ENCODE measurements at regions not wholly inside any gene's neighbourhood (a gene's known extent, or its start where the extent isn't known, plus 50 kb on each side); places are given as distances from the start of the nearest gene placed in this dataset.

- TF ChIP-seq, protein P1, sequence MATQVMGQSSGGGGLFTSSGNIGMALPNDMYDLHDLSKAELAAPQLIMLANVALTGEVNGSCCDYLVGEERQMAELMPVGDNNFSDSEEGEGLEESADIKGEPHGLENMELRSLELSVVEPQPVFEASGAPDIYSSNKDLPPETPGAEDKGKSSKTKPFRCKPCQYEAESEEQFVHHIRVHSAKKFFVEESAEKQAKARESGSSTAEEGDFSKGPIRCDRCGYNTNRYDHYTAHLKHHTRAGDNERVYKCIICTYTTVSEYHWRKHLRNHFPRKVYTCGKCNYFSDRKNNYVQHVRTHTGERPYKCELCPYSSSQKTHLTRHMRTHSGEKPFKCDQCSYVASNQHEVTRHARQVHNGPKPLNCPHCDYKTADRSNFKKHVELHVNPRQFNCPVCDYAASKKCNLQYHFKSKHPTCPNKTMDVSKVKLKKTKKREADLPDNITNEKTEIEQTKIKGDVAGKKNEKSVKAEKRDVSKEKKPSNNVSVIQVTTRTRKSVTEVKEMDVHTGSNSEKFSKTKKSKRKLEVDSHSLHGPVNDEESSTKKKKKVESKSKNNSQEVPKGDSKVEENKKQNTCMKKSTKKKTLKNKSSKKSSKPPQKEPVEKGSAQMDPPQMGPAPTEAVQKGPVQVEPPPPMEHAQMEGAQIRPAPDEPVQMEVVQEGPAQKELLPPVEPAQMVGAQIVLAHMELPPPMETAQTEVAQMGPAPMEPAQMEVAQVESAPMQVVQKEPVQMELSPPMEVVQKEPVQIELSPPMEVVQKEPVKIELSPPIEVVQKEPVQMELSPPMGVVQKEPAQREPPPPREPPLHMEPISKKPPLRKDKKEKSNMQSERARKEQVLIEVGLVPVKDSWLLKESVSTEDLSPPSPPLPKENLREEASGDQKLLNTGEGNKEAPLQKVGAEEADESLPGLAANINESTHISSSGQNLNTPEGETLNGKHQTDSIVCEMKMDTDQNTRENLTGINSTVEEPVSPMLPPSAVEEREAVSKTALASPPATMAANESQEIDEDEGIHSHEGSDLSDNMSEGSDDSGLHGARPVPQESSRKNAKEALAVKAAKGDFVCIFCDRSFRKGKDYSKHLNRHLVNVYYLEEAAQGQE (IDR thresholded peaks at IDR 0.05; ENCODE audit: low read depth) = no peak
- TF ChIP-seq ZNF274 (IDR thresholded peaks at IDR 0.05; ENCODE audit: low read depth, low read length) = no peak
- TF ChIP-seq JUND (IDR thresholded peaks at IDR 0.05) = no peak
These were observed 58.4 kb downstream of the ZFP36L2 start (continued) for GRCh38 chr2:43168016-43168369.

DNA sequence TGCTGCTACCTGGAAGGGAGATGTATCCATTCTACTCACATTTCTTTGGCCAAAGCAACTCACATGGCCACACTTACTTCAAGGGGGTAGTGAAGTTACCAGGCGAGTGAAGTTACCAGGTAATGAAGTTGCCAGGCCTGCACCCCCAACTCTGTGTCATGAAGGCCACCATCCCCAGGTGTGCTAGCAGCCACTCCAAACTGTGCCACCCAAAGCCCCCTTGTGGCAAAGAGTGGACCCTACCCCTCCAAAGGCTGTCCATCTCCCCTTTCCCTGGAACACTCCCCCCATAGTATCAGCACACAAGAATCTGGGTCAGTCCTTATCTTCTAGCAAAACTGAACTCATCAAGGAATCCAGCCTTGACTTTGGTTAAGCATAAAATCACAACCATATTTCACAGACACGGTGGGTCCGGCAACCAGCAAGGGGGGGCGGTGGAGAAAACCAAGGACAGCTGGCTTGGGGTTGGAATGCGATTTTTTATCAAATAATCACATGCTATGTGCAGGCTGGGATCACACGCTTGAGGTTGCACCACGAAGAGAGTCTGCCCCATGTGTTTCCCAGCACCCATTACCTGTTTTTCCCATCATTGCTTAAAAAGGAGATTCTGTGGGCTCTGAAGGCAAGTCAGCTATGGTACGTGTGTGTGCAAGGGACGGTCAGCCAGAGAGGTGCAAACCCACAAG, 60.9 kb downstream of the ZFP36L2 start:
- TF ChIP-seq ZFX (IDR thresholded peaks at IDR 0.05) = no peak
- TF ChIP-seq, protein P2, sequence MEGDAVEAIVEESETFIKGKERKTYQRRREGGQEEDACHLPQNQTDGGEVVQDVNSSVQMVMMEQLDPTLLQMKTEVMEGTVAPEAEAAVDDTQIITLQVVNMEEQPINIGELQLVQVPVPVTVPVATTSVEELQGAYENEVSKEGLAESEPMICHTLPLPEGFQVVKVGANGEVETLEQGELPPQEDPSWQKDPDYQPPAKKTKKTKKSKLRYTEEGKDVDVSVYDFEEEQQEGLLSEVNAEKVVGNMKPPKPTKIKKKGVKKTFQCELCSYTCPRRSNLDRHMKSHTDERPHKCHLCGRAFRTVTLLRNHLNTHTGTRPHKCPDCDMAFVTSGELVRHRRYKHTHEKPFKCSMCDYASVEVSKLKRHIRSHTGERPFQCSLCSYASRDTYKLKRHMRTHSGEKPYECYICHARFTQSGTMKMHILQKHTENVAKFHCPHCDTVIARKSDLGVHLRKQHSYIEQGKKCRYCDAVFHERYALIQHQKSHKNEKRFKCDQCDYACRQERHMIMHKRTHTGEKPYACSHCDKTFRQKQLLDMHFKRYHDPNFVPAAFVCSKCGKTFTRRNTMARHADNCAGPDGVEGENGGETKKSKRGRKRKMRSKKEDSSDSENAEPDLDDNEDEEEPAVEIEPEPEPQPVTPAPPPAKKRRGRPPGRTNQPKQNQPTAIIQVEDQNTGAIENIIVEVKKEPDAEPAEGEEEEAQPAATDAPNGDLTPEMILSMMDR (IDR thresholded peaks at IDR 0.05 in 2 of 3, conservative IDR thresholded peaks at IDR 0.05 in 1 of 3; ENCODE audit: borderline replicate concordance in 1 of 3, insufficient read depth in 1 of 3, low read depth in 2 of 3, low read length in 2 of 3) = peak in 2 of 3 experiments; percentile 24 to 32; a peak in 3 of 6 replicates
- no peak for TF ChIP-seq EZH2phosphoT487 (IDR thresholded peaks at IDR 0.05; ENCODE audit: borderline replicate concordance)
- H4K20me1 ChIP-seq (ENCODE audit: insufficient read depth) = no peaks in the 10 kb centered on the region
- H3K9me2 ChIP-seq (ENCODE audit: insufficient read depth) = no peaks in the 10 kb centered on the region
- H3K9ac ChIP-seq (ENCODE audit: low read length) = no peak overlapping the region
- ChIA-PET RAD21 (ENCODE audit: low non-redundant PET in 1 of 2, low total read pairs in 2 of 2, uncharacterized antibody in 2 of 2, unreplicated experiment in 2 of 2) (no interaction called here), POLR2A (no interaction called here), CTCF (no interaction called here)
- H3K27me3 ChIP-seq (ENCODE audit: insufficient read depth, low read length) = no peaks in the 10 kb centered on the region
- H3K9me3 ChIP-seq (ENCODE audit: control insufficient read depth in 1 of 2, insufficient read depth in 1 of 2, low read depth in 1 of 2, low read length in 2 of 2) = no peaks in the 10 kb centered on the region
- peaks cover 19 to 30% of the 10 kb centered on the region in 2 experiments for H3K4me1 ChIP-seq (ENCODE audit: control insufficient read depth in 1 of 2, insufficient read depth in 2 of 2, low read length in 2 of 2)
- H3K27ac ChIP-seq (ENCODE audit: low read depth, low read length) = no peak overlapping the region
- H3K36me3 ChIP-seq (ENCODE audit: control insufficient read depth in 1 of 2, insufficient read depth in 2 of 2, low read length in 2 of 2) = no peaks in the 10 kb centered on the region
- no TSS peak for BruUV-seq (replicated peaks)
- no peaks in the 10 kb centered on the region for H3K79me2 ChIP-seq (ENCODE audit: insufficient read depth, low read length)
- DNase-seq (ENCODE audit: low read depth, low spot score) (no peak), ATAC-seq (no peak)
- intact Hi-C loops (cut with micrococcal nuclease) = no loop called here
- no peak overlapping the region for H3K4me2 ChIP-seq (ENCODE audit: low read length)
- no peak overlapping the region for H3K4me3 ChIP-seq (replicated peaks in 1 of 2; ENCODE audit: low read depth in 1 of 2, low read length in 2 of 2)
- no peak overlapping the region for H2AFZ ChIP-seq (ENCODE audit: low read depth, low read length, poor library complexity, severe bottlenecking)
